Right forelimb (tissue), 1 donor: ENCODE measurements at regions not wholly inside any gene's neighbourhood (a gene's known extent, or its start where the extent isn't known, plus 50 kb on each side); places are given as distances from the start of the nearest gene placed in this dataset.
"Not testable (repeated sequence)": the region's sequence is repeated elsewhere in the genome, so short reads cannot be mapped to it uniquely, and the experiment has no call there.

Experiments used
- DNase-seq: peaks from one replicate; pipeline ENCODE4 v3.0.0-alpha.2; 2018

DNA sequence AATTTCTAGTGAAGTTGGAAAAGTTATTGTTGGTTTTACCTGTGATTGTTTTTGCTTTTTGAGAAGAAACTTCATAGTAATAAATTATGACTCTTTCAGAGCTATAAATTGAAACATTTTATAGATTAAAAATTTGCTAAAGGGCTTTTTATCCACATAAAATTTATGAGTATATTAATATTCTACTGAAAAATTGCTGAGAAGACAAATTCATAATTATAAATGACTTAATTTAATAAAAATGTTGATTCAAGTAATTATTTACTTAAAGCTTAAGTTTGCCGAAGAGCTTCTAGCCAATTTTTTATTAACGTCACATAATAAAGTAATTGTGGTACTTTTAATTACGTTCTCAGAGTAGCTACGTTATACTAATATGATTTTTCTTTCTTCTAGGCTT lies 761.7 kb downstream of the DNAJB9 start:
- no peak for DNase-seq

DNA sequence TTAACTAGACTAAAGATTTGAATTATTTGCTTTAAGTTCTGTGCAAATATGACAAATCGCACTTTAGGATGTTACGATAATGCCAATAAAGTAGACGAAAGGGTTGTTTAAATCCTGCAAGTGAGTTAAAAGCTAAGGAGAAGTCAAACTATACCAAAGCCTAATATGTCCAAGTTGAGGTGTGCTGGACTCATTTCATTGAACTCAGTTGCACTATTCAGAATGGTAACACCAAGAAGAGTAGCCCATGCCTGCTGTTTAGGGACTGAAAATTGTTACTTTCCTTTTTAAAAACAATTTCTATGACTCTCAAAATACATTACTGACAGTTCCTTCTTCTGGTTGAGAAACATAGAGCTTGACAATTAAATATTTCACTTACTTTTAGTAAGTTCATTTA lies 766.3 kb downstream of the DNAJB9 start:
- DNase-seq: no peak

DNA sequence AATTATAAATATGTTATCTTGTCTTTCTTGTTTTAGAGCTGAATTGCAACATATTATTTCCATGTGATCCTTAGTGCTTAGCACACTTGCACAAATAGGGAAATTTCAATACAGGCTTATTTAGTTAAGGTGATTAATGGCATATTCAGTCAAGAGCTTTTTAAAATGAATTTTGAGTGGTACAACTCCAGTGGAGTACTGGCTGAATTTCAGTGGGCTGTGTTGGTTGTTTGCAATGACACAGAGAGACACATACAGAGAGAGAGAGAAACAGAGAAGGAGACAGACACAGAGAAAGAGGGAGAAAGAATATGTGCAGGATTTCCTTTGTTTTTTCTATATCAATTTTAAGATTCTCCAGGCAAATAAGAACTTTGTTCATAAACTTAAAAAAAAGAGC lies 766.9 kb downstream of the DNAJB9 start:
- DNase-seq: no peak

DNA sequence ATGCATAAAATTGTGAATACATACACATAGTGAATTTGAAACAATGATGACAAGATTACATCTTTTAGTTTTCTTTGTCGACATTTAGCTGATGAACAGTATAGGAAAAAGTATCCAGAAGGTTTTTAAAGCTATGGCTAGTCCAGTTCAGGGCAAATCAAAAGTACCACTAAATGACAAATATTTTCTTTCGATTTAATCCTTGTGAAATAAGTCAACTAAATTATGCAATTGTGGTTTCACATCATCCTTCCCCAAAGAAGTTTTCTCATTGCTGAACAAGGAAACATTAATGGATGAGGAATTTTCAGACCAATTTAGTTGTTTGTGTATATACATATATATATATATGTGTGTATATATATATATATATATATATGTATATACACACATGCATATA lies 774.0 kb downstream of the DNAJB9 start:
- DNase-seq: no peak

DNA sequence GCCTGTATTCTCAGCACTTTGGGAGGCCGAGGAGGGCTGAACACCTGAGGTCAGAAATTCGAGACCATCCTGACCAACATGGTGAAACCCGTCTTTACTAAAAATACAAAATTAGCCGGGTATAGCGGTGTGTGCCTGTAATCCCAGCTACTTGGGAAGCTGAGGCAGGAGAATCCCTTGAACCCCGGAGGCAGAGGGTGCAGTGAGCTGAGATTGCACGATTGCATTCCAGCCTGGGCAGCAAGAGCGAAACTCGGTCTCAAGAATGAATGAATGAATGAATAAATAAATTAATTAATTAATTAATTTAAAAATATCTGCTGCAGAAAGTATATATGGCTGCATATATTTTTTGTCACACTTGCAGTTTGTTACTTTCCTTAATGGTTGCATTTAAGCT lies 781.8 kb downstream of the DNAJB9 start:
- no peak for DNase-seq

DNA sequence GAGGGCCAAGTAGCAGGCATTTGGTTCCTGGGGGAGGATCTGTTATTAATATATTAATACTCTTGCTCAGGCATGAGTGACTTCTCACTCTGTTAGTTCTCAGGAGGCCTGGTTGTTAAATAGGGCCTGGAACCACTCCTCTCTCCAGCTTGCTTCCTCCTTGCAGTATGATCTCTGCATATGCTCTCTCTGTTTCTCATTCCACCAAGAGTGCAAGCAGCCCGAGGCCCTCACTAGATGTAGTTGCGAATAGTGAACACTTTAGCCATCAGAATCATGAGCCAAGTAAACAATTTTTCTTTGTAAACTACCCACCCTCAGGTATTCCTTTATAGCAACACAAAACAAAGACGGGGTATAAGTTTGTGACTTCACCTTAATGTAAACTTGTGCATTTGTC lies 784.3 kb downstream of the DNAJB9 start:
- DNase-seq: no peak

DNA sequence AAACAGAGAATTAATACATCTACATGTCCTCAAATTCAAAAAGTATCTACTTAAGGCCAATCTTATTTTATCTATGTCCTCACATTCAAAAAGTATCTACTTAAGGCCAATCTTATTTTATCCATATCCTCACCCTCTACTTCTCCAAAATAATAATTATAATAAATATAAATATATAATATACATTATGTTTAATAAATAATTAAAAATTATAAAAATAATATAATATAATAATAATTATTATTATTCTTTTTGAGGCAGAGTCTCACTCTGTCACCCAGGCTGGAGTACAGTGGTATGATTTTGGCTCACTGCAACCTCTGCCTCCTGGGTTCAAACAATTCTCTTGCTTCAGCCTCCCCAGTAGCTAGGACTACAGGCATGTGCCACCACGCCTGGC lies 784.9 kb downstream of the DNAJB9 start:
- no peak for DNase-seq

DNA sequence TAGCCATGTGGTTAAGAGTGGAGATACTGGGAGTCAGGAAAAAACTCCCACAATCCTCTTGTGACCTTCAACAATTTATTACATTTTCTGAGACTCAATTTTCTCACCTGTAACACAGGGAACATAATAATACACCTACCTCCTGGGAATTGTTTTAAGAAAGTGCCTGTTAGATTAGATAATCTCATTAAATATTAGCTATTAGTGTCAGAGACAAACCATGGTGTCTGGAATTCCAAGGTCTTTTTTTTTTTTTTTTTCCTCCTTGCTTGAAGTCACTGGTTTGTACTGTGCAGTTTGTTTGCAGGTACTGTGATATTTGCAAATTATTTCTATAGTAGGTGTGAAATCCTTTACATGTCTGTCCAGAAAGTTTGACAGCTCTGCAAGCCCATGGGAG lies 806.1 kb downstream of the DNAJB9 start:
- DNase-seq: no peak

DNA sequence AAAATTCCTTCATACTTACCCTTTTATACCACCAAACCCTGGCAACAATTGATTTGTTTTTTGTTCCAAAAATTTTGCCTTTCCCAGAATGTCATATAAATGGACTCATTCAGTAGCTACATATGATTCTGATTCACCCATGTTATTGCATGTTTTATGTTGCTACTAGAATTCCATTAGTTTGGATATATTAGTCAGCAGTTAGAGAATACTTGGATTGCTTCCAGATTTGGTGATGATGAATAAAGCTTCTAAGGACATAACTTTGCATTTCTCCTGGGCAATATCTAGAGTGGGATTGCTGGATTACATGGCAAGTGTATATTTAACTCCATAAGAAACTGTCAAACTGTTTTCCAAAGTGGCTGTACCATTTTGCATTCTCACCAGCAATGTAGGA lies 806.9 kb downstream of the DNAJB9 start:
- DNase-seq: no peak

DNA sequence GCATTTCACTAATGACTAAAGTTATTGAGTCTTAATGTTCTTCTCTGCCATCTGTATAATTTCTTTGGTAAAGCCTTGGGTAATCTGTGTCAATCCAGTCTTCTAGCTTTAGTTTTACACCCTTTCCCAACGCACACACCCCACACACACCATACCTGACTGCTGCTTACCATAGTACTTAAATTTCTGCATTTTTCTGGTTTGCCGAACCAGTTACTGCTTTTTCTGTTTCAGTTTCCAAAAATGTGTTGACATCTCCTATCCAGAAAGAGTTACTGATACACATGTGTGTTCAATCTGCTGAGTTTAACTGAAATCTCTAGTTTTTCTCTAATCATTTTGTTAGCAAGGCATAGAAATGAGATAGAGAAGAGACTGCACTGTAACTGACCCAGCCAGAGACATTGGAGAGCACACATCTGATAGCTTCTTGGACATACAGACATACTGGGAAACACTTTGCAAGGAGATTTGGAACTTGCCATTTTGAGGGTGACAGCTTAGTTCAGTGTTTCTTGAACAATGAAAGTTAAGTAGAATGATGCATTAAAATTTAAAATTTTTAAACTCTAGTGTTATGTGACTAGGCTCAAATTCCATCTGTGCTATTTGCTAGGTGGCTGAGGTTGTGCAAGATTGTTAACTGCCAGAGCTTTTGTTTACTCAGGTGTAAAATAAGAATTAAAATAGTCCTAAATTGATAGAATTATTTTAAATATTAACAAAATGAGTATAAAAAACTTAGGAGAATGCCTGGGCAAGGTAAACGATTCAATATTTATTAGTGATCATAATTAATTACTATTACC lies 807.6 kb downstream of the DNAJB9 start:
- DNase-seq: no peak

DNA sequence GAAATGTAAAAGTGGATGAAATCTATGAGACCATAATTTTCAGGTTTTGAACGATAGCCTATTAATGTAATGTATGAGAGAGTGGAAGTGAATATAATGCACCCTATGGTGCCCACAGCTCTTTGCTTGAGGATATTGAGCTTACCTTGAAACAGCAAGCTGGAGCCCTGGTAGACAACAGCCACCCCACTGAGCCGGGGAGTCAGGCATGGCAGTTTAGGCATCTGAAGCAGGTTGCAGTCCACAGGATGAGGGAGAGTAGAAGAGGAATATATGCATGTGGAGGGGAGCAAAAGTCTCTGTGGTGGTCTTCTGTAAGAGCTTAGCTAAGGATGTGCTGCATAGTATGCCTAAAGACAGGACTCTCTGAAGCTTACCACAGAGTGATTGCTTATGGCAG lies 817.3 kb downstream of the DNAJB9 start:
- DNase-seq: no peak

DNA sequence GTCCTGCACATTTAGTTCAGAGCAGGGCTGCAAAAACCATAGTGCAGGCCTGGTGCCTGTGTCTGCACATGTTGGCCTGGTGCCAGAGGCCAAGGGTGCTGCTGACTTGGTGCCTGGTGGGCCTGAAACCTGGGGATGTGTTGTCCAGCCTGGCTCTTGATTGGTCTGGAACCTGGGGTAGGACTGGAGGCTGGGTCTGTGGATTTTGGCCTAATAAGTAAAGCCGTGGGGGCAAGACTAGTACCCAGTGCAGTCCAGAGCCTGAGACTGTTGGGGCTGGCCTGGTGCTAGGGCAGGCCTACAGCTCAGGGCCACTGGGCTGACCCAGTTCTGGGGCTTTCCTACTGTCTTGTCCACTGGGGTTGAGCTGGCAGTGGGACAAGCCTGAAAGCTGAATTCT lies 817.9 kb downstream of the DNAJB9 start:
- DNase-seq: no peak

DNA sequence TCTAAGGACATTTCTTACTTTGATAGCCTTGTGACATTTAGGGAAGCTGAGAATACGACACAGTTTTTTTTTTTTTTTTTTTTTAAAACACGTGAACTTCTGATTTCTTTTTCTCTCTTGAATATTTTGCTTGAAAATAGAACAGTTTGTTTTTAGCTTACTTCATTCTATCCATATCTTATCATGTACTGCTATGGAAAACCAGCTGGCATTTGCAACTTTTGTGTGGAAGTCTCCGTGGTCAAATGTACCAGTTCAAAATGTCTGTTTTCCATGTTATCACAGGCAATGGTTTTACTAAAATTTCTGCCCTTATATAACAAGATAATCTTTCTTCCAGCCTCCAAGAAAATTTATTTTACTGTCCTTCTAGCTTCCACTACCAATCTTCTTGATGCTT lies 821.6 kb downstream of the DNAJB9 start:
- DNase-seq: no peak

DNA sequence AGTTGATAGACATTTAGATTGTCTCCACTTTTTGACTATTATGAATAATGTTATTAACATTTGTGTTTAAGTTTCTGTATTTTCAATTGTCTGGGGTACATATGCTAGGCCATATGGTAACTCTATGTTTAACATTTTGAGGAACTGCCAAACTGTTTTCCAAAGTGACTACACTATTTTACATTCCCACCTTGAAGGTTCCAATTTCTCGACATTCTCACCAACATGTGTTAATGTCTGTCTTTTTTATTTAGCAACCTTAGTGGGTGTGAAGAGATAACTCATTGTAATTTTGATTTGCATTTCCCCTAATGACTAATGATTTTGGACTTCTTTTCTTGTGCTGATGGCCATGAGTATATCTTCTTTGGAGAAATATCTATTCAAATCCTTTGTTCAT lies 832.4 kb downstream of the DNAJB9 start:
- DNase-seq: no peak

DNA sequence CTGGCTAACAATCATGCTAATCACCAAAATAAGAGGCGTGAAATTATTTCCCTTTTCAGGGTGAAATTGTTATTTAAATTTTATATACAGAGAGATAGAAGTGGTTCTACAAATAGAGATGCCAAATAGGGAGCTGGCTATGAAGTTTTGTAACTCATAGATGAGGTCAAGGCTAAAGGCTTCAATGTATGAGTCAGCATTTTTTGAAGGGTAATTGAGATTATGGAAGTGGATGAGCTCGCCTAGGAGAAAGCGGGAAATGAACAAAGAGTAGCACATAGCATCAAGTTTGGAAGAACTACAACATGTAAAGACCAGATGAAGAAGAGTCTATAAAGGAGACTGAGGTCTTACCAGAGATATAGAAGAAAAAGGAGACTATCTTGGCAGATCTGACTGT lies 838.1 kb downstream of the DNAJB9 start:
- no peak for DNase-seq

DNA sequence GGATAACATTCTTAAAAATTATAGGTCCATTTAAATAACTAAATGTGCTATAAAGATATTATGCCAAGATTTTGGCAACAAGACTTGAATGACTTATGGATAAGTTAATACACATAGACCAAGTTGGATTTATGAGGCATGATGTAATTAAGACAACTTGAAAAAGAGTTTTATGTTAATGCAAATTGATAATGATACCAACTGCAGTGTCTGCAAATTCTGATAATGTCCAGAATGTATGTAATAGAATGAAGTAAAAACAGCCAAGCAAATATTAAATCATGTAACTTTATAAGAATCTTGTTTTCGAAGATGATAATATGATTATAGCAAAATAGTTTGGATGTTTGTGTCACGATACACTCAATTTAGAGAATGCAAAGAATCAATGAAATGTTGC lies 868.3 kb downstream of the DNAJB9 start:
- no peak for DNase-seq

DNA sequence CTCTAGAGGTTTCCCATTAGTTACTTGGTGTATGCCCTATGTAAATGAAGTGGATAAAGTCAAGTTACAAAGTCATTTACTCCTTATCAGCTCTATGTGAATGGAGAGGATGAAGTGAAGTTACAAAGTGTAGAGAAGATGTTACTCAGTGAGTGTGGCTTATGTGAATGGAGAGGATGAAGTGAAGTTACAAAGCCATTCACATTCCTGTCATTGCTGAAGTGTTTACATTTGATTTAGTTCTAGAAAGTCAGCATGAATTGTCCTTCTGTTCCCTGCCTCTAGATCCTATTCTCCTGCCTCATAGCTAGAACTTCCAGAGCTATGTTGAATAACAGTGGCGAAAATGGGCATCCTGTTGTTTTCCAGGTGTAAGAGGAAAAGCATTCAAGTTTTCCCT lies 880.1 kb downstream of the DNAJB9 start:
- DNase-seq: no peak

DNA sequence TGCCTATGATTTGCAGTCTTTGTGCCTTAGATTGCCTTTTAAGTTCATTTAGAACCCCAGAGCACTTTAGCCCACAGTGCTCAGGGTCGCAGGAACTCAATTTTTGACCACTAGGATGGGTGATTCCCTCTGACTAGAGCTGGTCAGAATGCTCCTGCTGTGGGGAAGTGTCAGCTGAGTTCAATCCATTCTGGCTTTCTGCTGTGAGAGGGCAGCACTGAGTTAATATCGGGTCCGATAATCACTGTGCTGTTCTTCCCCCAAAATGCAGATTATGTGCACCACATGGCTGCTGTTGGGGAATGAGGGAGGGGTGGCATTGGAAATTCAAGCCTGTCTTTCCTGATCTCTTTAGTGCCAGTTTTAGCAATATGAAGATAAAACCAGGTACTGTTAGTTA lies 886.4 kb downstream of the DNAJB9 start:
- DNase-seq: no peak

DNA sequence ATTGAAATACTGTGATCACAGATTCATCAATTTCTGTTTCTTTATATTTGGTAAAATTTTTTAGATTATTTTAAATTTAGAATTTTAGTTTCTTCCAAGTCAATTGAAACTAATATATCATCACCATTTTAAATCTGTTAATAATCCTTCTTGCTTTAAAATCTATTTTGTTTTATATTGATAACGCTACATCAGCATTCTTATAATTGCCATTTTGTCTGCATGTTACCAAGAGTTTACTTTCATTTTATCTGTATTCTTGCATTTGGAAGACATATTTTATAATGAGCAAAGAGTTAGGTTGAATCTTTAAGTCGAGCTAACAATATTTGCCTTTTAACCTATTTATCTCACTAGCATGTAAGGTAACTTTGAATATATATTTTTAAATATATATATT lies 890.6 kb downstream of the DNAJB9 start:
- DNase-seq: no peak

DNA sequence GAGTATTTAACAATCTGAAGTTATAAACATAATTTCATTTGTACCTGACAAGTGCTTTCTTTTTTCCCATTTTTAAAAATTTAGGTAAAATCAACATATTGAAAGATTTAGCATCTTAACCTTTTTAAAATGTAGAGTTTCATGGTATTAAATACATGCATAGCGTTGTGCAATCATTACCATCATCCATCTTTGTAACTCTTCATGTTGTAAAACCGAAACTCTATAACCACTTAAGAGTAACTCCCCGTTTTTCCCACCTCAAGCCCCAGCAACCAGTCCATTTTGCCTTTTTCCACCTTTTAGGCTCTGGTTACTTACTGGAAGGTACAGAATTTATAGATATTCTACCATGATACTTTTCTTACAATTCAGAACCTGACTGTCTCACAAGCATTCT lies 892.5 kb downstream of the DNAJB9 start:
- DNase-seq: no peak

DNA sequence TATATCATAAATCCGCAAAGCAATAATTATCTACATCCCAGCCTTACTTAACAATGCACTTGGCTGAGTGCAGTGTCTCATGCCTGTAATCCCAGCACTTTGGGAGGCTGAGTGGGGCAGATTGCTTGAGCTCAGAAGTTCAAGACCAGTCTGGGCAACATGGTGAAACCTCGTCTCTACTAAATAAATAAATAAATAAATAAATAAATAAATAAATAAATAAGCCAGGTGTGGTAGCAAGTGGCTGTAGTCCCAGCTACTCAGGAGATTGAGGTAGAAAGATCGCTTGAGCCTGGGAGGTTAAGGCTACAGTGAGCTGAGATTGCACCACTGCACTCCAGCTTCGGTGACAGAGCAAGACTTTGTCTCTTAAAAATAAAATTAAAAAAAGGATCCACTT lies 898.1 kb downstream of the DNAJB9 start:
- not testable (repeated sequence) for DNase-seq

DNA sequence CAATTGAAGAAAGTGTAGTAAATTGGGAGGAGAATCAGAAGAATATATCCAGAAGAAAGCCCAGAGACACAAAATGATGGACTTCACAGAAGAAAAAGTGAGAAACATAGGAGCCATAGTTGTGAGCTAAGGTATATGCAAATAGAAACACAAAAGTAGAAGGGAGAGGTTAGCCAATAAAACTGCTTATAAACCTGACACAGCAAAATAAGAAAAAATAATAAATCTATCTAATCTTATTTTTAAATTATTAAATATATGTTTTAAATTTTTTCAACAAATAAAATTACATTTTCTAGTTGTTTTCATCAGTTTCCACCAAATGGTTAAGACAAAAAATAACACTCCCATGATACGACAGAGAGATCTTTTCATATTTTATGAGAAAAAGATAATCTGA lies 903.5 kb downstream of the DNAJB9 start:
- DNase-seq: no peak

DNA sequence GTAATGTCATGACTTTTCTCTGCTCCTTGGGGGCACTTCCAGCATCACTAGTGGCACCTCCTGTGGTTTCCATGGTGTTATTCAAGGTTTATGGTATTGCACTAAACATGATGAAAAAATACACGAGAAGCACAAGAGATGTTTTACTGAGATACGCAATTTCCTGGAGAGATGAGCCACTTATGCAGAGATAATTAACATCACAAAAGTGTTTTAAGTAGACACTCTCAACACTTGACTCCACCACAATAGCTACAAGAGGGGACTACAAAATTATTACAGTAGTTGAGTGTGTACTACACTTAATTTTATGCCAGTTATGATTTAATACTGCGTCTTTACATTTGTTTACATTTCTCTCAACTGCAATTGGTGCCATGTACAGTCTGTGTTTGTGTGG lies 906.7 kb downstream of the DNAJB9 start:
- no peak for DNase-seq

DNA sequence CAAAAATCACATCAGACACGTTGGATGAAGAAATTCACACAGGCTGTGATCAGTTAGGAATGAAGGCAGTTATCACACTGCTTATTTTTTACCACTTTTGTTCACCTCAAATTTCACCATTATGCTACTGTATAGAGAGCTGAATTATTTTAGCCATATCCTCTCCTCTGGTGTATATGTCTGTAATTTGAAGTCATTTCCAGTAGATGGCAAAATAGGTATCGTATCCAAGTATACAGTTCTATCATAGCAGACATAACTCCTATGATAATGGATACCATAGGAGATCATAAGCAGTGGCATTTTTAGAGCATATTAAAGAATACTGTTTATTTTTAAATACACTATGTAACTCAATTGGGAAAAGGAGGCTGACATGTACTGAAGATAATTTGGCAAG lies 909.7 kb downstream of the DNAJB9 start:
- no peak for DNase-seq

DNA sequence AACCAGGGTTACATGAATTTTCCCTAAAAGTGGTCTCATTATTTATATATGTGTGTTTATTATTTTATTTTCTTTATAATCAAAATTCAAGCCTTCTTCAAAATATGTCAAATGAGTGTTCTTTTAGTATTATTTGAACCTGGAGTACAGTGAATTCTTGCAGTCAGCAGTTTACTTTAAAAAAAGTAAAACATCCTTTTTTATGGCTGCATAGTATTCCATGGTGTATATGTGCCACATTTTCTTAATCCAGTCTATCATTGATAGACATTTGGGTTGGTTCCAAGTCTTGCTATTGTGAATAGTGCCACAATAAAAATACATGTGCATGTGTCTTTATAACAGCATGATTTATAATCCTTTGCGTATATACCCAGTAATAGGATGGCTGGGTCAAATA lies 920.9 kb downstream of the DNAJB9 start:
- DNase-seq: not testable (repeated sequence)

DNA sequence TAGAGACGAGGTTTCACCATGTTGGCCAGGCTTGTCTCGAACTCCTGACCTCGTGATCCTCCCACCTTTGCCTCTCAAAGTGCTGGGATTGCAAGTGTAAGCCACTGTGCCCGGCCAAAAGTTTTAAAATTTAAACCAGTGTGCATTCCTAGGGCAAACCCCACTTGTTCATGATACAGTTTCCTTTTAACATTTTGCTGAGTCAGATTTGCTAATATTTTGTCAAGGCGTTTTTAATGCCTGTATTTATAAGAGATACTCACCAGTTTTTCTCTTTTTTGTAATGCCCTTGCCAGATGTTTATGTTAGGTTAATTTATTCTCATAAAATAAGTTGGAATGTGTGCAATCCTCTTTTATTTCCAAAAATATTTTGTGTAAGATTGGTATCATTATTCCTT lies 927.4 kb downstream of the DNAJB9 start:
- DNase-seq: no peak
